ENCODE measurements at regions not wholly inside any gene's neighbourhood (a gene's known extent, or its start where the extent isn't known, plus 50 kb on each side); places are given as distances from the start of the nearest gene placed in this dataset.

DNA sequence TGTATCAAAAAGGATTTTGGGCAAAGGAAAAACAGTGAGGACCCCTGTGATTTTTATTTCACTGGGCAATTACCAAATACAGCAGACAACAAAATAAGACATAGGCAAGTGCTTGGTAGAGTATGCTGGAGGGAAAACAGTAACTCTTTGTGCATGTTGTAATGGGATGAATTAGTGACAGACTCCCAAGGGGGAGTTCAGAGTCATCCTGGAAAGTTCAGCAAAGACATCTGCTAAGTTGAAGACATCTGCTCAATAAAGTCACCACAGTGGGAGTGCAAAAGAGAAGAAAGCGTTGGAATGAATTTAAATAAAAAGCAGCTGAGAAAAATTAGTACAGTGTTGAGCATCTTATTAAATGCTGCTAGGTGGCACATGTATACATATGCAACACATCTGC is 378.8 kb upstream of the ISX start:
- no peak for DNase-seq (ENCODE audit: low read depth)
- Histone ChIP-seq H3K27me3 (ENCODE audit: control insufficient read depth, insufficient read depth, low read length) (no peaks in the 10 kb centered on the region), H3K4me3 (ENCODE audit: low read depth, low read length) (no peak overlapping the region), H3K36me3 (ENCODE audit: control insufficient read depth, insufficient read depth, low read length) (no peaks in the 10 kb centered on the region)
- no peak for TF ChIP-seq CTCF (IDR thresholded peaks at IDR 0.05; ENCODE audit: insufficient read depth, low read depth, low read length)
- ChIA-PET CTCF (no interaction called here), POLR2A (no interaction called here)

- no peak for TF ChIP-seq CTCF (IDR thresholded peaks at IDR 0.05; ENCODE audit: insufficient read depth, low read depth, low read length)
- no peaks in the 10 kb centered on the region for H3K36me3 ChIP-seq (ENCODE audit: control insufficient read depth, insufficient read depth, low read length)
- no peak overlapping the region for H3K4me3 ChIP-seq (ENCODE audit: low read depth, low read length)
- ChIA-PET POLR2A (no interaction called here), CTCF (no interaction called here)
- DNase-seq (ENCODE audit: low read depth), result no peak
- no peaks in the 10 kb centered on the region for H3K27me3 ChIP-seq (ENCODE audit: control insufficient read depth, insufficient read depth, low read length)
Observed at GRCh38 chr22:34688825-34689224, 377.1 kb upstream of the ISX start.

GRCh38 chr22:34696557-34696956 is 369.4 kb upstream of the ISX start:
- Histone ChIP-seq H3K36me3 (ENCODE audit: control insufficient read depth, insufficient read depth, low read length) (no peaks in the 10 kb centered on the region), H3K27me3 (ENCODE audit: control insufficient read depth, insufficient read depth, low read length) (no peaks in the 10 kb centered on the region), H3K4me3 (ENCODE audit: low read depth, low read length) (no peak overlapping the region)
- CTCF ChIA-PET, result no interaction called here
- TF ChIP-seq CTCF (IDR thresholded peaks at IDR 0.05; ENCODE audit: insufficient read depth, low read depth, low read length), result no peak
- no peak for DNase-seq (ENCODE audit: low read depth)
- POLR2A ChIA-PET, result no interaction called here

DNA sequence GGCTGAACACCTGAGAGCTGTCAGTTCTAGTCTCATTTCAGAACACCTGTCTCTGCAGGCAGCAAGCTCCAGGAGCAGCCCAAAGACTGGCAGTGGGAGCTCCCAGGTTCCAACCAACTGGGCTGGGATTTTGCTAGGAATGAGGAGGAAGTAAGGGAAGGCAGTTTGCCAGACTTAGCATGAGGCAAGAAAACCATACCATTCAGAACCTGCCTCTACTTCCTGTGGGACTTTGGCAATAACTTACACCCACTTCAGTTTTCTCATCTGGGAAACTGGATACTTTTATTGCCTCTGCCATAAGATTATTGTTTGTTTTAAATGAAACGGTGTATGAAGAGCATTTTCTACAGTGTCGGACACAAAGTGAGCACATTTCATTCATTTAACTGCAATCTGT is 363.7 kb upstream of the ISX start:
- Histone ChIP-seq H3K27me3 (ENCODE audit: control insufficient read depth, insufficient read depth, low read length) (no peaks in the 10 kb centered on the region), H3K4me3 (ENCODE audit: low read depth, low read length) (no peak overlapping the region), H3K36me3 (ENCODE audit: control insufficient read depth, insufficient read depth, low read length) (no peaks in the 10 kb centered on the region)
- ChIA-PET POLR2A (no interaction called here), CTCF (no interaction called here)
- DNase-seq (ENCODE audit: low read depth), result no peak
- TF ChIP-seq CTCF (IDR thresholded peaks at IDR 0.05; ENCODE audit: insufficient read depth, low read depth, low read length), result no peak

- CTCF ChIA-PET, result no interaction called here
- no peak for DNase-seq (ENCODE audit: low read depth)
- Histone ChIP-seq H3K4me3 (ENCODE audit: low read depth, low read length) (no peak overlapping the region), H3K36me3 (ENCODE audit: control insufficient read depth, insufficient read depth, low read length) (no peaks in the 10 kb centered on the region), H3K27me3 (ENCODE audit: control insufficient read depth, insufficient read depth, low read length) (no peaks in the 10 kb centered on the region)
- POLR2A ChIA-PET, result no interaction called here
- no peak for TF ChIP-seq CTCF (IDR thresholded peaks at IDR 0.05; ENCODE audit: insufficient read depth, low read depth, low read length)
Observed at GRCh38 chr22:34709641-34710040, 356.3 kb upstream of the ISX start.
